ENCODE measurements at regions not wholly inside any gene's neighbourhood (a gene's known extent, or its start where the extent isn't known, plus 50 kb on each side); places are given as distances from the start of the nearest gene placed in this dataset.

DNA sequence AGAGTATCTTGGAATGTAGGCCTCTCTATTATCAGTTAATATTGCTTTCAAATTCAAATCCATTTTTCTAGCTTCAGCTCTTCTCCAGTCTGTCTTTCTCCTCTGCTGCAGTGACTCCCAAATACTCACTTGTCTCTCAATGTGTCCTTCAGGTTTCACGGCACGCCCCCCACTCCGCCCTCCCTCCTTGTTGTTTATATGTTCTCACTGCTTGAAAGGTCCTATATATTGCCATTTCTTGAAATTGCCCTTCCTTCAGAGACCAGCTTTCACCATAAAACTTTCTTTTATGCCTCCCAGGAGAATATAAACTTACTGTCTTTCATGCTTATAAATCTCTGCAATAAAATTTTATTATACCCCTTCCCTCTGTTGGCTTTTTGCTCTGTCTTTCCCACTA, 668.2 kb downstream of the CCSER2 start:
- no peak for DNase-seq (ENCODE audit: low read depth in 4 of 4, low spot score in 1 of 4)

DNA sequence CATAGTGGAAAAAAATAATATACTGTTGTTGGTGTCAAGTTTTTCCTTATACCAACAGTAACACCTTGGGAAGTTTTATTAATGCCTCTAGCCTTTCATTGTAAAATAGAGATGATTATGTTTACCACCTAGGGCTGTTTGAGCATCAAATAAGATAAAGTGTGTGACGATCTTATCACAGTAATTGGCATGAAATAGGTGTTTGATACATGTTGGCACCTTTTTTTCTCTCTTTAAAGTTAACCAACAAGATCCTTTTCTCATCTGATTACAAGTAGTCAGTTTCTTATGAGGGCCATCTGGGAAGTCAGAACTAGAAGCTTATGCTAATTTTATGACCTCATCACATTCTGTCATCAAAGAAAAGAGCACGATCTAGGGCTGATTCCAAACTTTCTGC, 669.5 kb downstream of the CCSER2 start:
- no peak for DNase-seq (ENCODE audit: low read depth in 4 of 4, low spot score in 1 of 4)

DNA sequence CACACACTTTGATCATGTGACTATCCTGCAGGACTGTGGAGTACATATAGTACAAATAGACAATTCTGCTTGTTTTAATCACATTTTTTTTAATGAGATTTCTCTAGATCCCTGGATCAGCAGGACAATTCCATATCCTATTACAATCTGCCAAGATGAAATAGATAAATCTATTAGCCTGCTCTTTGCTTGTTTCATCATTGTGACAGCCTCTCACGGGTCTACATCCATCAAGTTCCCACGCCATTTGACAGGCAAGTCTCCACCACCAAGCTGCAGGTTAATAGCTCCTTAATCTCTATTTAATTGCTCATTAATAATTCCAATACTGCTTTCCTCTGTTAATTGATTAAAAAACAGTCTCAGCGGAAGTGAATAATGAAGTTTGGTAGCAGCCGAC, 671.5 kb downstream of the CCSER2 start:
- no peak for DNase-seq (ENCODE audit: low read depth in 4 of 4, low spot score in 1 of 4)

DNA sequence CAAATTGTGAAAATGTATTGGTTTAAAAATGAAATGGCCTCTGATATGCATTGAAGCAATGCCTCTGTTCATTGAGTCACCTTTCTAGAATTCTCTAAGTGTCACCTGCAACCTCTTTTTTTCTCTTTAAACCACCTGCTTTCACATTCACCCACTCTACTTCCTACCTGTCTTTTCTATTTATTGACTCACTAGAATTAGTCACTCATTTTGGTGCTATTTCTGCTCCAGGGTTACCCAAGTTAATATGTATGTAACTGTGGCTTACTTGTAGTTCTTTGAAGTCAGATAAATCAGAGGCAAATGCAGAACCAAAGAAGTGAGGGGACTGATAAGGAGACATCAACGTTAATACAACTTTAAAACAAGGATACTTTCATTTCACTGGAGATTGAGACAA, 674.7 kb downstream of the CCSER2 start:
- no peak for DNase-seq (ENCODE audit: low read depth in 4 of 4, low spot score in 1 of 4)

DNA sequence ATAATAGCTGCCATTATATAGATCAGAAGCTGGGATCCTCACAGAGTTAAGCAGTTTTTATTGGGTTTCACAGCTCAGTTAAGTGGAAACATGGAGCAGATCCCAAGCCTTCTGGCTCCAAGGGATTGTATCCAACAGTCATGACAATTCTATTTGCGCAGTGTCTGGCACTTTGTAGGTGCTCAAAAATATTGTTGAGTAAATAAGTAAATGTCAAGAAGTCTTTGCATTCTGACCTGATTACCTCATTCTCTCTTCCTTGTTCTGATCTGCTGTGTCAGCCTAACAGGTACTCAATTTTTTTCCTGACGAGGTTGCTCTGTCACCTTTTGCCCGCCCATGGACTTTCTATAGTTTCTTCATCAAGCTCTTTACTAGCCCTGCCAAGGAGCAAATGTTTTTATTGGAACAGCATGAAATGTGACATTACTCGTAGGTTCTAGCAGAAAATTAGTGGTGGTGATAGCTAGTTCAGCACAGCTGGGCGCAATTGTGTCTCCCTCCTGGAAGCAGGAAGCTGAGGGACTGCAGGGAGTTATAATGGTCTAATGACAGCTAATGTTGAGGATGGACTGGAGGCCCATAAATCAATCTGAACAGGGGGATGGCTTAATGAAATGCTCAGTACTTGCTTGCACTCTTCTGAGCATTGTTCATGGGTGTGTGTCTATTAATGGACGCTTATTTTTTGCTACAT, 680.2 kb downstream of the CCSER2 start:
- DNase-seq (ENCODE audit: low read depth in 4 of 4, low spot score in 1 of 4), result no peak

DNA sequence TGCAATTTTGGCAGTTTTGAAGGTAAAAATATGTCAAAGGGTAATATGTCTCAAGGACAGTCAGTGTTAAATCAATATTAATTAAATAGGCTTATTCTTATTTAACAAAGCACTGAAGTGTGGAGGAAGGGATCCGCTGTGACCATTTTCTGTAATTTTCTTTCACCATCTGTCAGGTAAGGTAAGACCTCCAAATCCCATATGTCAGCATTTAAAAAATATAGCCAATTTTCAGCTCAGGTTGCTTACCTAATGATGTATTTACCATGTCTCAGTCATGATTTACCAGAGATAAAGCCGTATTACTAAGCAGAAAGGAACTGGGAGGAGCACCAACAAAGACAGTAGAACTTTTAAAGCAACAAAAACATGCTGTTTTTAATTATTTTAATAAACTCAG, 683.9 kb downstream of the CCSER2 start:
- DNase-seq (ENCODE audit: low read depth in 4 of 4, low spot score in 1 of 4), result no peak

DNA sequence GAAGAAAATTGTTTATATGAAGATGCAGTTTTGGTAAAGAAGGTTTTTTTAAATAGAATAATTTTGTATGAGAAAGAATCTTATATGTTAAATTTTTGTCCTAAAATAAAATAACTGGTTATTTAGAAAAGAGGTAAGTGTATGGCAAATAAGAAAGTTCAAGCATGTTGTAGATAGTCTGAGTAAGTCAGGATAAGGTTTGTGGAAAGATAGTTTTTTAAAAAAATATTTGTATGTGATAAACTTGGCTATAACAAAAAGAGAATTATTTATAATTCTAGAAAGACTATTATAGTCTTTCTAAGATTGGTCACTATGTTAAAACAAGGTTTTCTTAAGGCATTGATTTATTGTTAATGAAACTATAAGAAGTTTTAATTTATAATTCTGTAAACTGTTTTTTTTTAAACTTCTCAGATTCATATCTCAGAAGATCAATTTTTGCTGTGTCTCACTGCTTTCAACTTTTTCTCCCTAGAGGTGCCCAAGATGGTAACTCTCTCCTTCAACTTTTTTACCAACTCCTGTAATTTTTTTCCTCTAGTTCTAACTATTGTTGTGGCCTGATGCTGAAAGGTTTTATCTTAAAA, 698.6 kb downstream of the CCSER2 start:
- DNase-seq (ENCODE audit: low read depth in 4 of 4, low spot score in 1 of 4), result no peak

DNA sequence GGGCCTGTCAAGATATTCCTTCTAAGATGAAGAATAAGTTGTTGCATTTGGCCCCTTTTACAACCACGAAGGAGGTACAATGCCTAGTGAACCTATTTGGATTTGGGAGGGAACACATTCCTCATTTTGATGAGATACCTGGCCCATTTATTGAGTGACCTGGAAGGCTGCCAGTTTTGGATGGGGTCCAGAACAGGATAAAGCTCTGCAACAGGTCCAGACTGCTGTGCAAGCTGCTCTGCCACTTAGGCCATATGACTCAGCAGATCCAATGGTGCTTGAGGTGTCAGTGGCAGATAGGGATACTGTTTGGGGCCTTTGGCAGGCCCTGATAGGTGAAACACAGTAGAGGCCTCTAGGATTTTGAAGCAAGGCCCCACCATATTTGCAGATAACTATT, 704.6 kb downstream of the CCSER2 start:
- DNase-seq (ENCODE audit: low read depth in 4 of 4, low spot score in 1 of 4), result no peak

DNA sequence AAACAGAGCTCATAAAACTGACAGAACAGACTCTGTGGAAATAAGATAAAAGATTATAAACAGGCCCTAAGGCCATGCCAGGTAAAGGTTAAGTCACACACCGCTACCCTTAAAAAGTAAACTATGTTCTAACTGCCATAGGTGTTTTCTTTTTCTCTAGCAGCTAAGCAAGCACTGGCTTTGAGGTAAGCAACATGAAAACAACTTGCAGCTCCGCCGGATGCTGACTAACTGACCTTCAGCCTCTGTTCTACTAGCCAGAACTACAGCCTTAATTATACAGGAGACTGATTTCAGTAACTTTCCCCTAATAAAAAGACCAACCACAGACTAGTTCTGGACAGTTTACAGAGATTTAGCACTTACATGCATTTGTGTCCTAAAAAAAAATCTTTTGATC, 708.3 kb downstream of the CCSER2 start:
- no peak for DNase-seq (ENCODE audit: low read depth in 4 of 4, low spot score in 1 of 4)

DNA sequence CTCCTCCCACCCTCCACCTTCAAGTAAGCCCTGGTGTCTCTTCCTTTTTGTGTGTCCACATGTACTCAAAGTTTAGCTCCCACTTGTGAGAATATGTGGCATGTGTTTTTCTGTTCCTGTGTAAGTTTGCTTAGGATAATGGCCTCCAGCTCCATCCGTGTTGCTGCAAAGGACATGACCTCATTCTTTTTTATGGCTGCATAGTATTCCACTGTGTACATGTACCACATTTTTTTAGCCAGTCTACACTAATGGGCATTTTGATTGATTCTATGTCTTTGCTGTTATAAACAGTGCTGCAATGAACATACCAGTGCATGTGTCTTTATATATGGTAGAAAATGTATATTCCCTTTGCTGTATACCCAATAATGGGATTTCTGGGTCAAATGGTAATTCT, 710.9 kb downstream of the CCSER2 start:
- no peak for DNase-seq (ENCODE audit: low read depth in 4 of 4, low spot score in 1 of 4)

DNA sequence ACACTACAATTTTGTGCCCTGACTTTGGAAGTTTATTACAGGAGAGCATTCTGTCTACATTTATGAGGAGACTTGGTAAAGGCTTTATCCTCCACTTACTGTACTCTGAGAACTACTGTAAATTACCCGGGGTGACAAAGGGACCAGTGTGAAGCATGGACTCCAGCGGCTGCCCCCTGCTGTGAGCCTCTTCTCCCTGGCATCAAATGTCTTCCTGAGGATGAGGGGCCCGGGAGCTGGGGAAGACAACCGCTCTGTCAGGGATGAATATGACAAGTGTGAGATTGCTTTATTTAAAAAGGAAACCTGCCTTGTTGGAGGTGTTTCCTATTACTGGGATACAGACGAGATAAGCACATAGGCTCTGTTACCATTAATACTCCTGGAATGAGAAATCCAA, 714.8 kb downstream of the CCSER2 start:
- DNase-seq (ENCODE audit: low read depth in 4 of 4, low spot score in 1 of 4), result no peak

DNA sequence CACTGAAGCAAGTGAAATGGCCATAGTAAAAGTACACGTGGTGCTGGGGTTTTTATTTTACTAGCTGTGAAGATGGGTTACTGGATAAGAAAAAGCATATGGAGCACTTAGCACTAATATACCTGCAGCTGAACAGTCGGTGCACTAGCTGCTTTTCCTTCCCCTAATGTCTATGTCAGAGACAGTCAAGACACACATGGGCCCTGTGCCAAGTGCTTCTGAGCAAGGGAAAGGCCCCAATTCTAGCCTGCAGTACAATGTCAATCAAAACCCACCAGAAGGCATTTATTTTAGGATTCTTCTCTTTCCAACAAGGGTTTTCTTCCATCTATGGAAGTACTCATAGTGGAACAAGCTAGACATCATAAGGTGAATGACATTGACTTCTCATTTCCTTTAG, 716.7 kb downstream of the CCSER2 start:
- no peak for DNase-seq (ENCODE audit: low read depth in 4 of 4, low spot score in 1 of 4)

DNA sequence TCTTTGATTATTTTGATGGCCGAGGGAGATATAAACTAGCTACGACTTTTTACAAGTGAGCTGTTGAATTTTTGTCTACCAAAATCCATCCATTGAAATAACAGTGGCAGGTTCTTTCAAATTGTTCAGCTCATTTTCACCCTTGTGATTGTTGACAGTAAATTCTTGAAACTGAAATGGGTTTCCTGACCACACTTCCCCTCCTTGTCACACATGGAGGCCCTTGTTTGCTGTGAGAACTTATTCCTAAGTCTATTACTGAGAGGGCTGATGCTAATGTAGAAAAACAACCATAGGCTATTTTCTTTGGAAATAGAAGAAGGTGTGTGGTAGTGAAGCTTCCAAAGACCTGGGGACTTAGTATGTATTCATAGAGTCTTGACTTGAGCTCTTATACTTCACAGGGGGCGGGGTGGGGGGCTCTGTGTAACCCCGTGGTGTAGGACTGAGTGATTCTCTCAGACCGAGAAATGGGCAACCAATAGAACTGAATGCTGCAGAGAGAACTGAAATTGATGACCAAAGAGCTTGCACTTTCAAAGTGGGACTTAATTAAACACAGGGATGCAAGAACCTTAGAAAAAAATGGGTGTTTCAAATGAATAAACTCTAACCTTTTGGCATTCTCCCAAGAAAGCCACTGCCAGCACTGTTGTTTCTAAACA, 718.9 kb downstream of the CCSER2 start:
- DNase-seq (ENCODE audit: low read depth in 4 of 4, low spot score in 1 of 4), result no peak

DNA sequence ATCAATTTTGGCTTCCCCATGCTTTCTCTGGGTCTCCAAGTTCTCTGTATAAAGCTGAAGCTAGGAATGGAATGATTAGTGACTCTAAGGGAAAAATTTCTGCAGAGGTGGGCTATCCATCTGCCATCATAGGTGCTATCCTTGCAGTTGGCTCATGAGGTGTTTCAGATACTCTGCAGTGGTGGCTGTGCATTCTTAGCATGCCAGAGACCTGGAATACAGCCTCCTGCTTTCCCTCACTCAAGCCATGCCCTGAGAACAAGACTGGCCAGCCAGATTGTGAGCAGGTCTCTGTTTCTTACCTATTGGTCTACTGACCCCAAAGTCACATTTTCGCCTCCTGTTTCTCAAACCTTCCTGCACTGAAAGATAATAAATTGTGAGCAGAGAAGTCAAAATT, 719.6 kb downstream of the CCSER2 start:
- no peak for DNase-seq (ENCODE audit: low read depth in 4 of 4, low spot score in 1 of 4)

DNA sequence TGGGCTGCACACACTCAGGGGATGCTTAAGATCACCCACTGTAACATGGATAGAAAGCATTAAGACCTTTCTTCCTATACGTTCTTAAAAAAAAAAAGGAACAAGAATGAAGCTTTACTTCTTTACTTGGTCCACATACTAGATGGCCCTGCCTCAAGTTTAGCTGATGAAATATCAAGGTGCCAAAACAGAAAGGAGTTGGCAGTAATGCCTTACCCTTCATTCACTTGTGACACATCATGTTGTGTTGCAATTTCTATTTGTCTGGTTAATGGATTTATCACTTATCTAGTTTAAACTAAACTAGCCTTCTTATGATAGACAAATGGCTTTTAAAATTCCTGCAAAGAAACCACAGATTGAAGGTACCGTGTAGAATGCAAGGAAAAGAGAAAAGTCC, 720.3 kb downstream of the CCSER2 start:
- DNase-seq (ENCODE audit: low read depth in 4 of 4, low spot score in 1 of 4), result no peak

DNA sequence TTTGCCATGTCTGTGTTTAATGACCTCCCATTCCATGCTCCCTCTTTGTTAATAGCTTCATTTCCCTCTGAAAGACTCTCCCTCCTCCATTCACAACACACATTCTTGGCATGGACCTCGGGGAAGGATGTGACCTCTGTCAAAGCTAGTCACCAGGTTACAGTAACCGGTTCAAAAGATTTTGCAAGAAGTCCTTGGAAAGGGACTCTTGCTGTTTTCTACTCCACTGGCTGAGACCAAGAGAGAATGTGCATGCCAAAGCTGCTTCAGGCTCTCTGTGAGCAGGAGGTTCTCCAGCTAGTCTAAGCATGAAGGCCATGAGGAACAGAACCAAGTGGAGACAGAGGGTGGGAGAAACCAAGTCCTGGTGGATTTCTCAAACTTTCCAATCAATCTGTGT, 732.6 kb downstream of the CCSER2 start:
- DNase-seq (ENCODE audit: low read depth in 4 of 4, low spot score in 1 of 4), result no peak

DNA sequence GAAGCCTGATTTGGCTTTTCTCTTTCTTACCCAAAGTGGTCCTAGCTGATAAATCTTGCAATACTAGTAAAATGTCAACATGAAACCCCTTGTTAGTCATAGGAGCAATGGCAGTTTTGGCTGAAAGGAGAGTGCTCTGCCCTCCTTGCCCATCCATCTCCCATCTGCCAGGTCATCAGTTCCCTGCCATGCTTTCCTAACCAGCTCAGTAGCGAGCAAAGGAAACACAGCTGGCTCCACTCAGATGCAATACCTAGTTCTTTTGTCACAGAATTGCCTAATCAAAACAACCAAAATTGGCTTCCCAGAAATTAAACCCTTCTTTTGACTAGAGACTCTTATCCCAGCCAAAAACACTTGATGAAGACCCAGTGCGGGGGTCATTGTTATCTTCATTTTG, 733.0 kb downstream of the CCSER2 start:
- no peak for DNase-seq (ENCODE audit: low read depth in 4 of 4, low spot score in 1 of 4)

DNA sequence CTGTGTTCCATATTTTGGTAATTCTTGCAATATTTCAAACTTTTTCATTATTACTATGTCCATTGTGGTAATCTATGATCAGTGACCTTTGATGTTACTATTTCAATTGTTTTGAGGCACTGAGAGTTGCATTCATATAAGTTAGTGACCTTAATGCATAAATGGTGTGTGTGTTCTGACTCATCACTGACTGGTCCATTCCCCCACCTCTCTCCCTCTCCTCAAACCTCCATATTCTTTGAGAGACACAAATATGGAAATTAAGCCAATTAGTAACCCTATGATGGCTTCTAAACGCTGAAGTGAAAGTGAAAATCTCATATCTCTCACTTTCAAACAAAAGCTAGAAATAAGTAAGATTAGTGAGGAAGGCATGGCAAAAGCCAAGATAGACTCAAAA, 739.6 kb downstream of the CCSER2 start:
- no peak for DNase-seq (ENCODE audit: low read depth in 4 of 4, low spot score in 1 of 4)

DNA sequence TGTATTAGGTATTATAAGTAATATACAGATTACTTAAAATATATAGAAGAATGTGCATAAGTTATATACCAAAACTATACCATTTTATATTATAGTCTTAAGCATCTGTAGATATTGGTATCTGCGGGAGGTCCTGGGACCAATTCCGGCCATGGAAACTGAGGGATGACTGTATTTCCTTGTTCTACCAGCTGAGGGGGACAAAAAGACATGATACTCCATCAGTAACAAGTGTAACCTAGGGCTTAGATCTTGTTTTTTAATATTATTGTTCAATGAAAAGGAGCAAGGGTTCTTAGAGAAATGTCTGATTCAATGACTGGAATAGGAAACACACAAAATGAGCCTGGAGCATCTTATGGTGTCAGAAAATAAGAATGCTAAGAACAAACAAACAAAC, 752.5 kb downstream of the CCSER2 start:
- no peak for DNase-seq (ENCODE audit: low read depth in 4 of 4, low spot score in 1 of 4)

DNA sequence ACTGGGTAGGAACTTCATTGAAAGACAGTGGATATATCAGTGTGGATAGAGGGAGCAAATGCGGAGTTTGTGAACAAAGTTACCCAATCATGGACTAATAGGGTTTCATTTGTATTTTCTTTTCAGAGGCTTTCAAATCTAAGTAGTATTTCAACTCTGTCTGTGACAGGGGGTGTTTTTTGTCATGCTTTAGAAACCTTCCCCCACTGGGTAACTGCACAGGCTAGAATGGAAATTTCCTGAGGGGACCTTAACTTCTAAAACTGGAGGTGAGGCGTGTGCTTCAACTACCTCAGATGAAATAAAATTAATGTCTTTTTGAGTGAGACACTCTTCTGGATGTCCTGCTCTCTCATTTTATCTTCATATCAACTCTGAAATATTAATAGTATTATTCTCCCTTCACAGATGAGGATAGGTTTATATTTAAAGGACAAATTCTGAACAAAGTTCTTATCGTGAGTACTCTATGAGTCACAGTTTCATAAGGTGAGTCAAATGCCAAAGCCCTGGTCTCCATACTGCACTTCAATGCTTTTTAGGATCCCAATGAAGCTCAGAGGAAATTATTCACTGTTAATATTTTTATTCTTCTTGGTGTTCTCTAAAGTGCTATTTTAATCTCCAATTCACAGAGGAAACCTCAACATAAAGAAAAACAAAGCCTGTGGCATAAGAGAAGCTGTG, 770.6 kb downstream of the CCSER2 start:
- DNase-seq (ENCODE audit: low read depth in 4 of 4, low spot score in 1 of 4), result no peak

DNA sequence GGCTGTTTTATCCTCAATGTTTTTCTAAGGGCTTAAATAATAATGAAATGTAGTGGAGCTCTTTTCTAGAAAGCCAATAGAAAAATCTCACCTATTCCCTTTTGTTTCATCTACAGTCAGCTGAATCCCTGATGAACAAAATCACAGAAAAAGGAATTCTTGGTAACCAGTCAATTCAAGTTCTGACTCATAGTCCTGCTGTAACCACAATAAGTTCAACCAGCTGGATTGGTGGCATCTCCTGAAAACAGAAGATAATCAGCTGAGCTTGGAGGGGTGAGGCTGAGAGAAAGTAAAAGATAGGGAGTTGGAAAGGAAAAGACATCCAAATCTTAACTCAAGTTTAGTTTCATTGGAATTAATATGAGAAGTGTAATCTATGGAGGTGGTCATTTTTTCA, 772.1 kb downstream of the CCSER2 start:
- DNase-seq (ENCODE audit: low read depth in 4 of 4, low spot score in 1 of 4), result no peak

DNA sequence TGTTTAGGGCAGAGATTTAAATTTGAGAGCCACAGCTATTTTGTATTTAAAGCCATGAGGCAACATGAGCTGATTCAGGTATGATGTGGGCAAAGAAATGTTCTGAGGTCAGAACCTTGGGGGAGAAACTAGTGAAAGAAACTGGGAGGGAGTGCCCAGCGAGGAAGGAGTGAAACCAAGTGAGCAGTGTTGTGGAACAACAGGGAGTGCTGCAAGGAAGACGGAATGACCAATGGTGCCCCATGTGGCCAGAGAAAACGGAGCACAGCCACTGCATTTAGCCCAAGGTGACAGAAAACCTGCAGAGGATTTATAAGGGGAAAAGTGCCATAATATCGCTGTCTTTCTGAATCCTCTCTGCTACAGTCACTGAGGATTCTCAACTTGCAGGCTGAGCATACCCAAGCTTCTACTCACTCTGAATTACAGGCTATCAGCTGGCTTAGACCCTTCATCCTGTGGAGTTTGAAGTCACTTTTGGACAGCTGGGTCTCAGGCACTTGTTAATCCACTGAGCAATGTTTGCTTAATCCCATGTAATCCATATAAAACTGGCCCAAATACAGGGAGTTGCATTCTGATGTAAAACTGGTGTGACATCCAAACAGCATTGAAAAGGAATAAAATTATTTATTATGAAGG, 777.3 kb downstream of the CCSER2 start:
- no peak for DNase-seq (ENCODE audit: low read depth in 4 of 4, low spot score in 1 of 4)
